Ascending aorta (tissue), 2 donors: ENCODE measurements at regions not wholly inside any gene's neighbourhood (a gene's known extent, or its start where the extent isn't known, plus 50 kb on each side); places are given as distances from the start of the nearest gene placed in this dataset.

Experiments used
- DNase-seq, 2 donors: peaks; one replicate each; pipeline ENCODE4 v3.0.0-alpha.2; 2019; ENCODE audit warnings: low spot score in 2 of 2
- H3K27ac ChIP-seq, 2 donors: fragments of 200-600 bp; sonication (generic); one replicate each; pipeline ENCODE4 v1.5.1; 2016 to 2017; ENCODE audit warnings: mild to moderate bottlenecking in 1 of 2
- H3K27me3 ChIP-seq: fragments of 200-600 bp; sonication (generic); one replicate; pipeline ENCODE4 v1.5.1; 2017
- H3K36me3 ChIP-seq, 2 donors: fragments of 200-600 bp; sonication (generic); one replicate each; pipeline ENCODE4 v1.5.1; 2016
- H3K4me1 ChIP-seq, 2 donors: fragments of 200-600 bp; sonication (generic); one replicate each; pipeline ENCODE4 v1.5.1; 2016 to 2017; ENCODE audit warnings: mild to moderate bottlenecking in 1 of 2
- H3K4me3 ChIP-seq, 2 donors: fragments of 200-600 bp; sonication (generic); one replicate each; pipeline ENCODE4 v1.5.1; 2016 to 2017; ENCODE audit warnings: mild to moderate bottlenecking in 1 of 2
- H3K9me3 ChIP-seq, 2 donors: fragments of 200-600 bp; sonication (generic); one replicate each; pipeline ENCODE4 v1.5.1; 2016
- intact Hi-C: fragments of 100-400 bp; cut with DNase I; formaldehyde crosslinking; loops from one replicate; pipeline ENCODE4 v1.15.1; 2023
- TF ChIP-seq, protein P1 (sequence below), 3 experiments: fragments of 200-600 bp in 2 of 3; fragments of 450-650 bp in 1 of 3; sonication (generic) in 2 of 3; IDR thresholded peaks; one replicate each; pipeline ENCODE4 v1.5.1; 2016 to 2019; ENCODE audit warnings: antibody characterized with exemption in 3 of 3, mild to moderate bottlenecking in 1 of 3, moderate library complexity in 1 of 3

DNA sequence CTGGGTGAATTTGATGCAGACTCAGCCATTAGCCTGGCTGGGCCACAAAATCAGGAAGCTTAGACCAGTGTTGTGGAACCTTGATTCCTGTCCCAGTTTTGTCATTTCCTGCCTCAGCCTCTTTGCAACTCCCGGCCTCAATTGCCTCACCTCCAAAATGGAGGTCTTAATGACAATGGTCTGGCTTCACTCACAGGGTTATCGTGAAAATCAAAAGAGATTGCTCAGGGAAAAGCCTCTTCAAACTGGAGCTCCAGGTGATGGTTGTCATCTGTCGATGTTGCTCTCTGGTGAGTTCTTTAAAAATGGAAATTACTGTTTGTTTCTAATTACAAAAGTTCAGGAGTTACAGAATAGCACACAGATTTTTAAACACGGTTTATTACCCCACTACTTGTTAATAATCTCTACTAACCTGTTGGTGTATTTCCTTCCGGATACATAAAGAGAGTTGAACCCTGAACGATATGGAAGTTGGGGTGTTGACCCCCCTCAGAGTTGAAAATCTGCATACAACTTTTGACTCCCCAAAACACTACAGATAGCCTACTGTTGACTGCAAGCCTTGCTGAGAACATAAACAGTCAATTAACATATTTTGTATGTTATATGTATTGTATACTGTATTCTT lies 109.9 kb upstream of the CPEB4 start:
- TF ChIP-seq, protein P1, sequence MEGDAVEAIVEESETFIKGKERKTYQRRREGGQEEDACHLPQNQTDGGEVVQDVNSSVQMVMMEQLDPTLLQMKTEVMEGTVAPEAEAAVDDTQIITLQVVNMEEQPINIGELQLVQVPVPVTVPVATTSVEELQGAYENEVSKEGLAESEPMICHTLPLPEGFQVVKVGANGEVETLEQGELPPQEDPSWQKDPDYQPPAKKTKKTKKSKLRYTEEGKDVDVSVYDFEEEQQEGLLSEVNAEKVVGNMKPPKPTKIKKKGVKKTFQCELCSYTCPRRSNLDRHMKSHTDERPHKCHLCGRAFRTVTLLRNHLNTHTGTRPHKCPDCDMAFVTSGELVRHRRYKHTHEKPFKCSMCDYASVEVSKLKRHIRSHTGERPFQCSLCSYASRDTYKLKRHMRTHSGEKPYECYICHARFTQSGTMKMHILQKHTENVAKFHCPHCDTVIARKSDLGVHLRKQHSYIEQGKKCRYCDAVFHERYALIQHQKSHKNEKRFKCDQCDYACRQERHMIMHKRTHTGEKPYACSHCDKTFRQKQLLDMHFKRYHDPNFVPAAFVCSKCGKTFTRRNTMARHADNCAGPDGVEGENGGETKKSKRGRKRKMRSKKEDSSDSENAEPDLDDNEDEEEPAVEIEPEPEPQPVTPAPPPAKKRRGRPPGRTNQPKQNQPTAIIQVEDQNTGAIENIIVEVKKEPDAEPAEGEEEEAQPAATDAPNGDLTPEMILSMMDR (IDR thresholded peaks at IDR 0.05) = no peak
- no peak for DNase-seq
- no peaks in the 10 kb centered on the region for H3K36me3 ChIP-seq
- H3K27me3 ChIP-seq = no peaks in the 10 kb centered on the region
- intact Hi-C loops = no loop called here
- H3K27ac ChIP-seq = no peak overlapping the region
- no peak overlapping the region for H3K4me3 ChIP-seq
- H3K4me1 ChIP-seq = peaks cover 4 to 16% of the 10 kb centered on the region in 2 donors
- no peaks in the 10 kb centered on the region for H3K9me3 ChIP-seq

DNA sequence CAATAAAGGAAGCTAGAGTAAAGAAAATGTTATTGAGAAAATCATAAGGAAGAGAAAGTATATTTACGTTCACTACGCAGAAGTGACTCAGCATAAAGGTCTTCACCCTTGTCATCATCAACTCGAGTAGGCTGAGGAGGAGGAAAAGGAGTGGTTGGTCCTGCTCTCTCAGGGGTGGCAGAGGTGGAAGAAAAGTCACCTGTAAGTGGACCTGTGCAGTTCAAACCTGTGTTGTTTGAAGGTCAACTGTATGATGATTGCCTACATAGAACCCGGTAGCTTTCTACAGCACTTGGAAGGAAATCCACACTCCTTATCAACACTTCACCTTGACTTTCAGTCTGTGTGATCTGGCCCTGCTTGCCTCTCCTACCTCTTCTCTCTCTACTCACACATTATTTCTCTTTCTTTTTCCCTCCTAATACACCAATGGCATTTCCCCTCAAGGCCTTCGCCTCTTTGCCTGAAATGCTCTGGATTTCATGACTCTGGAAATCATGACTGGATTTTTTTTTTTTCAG lies 109.3 kb upstream of the CPEB4 start:
- no peak for DNase-seq
- no peaks in the 10 kb centered on the region for H3K27me3 ChIP-seq
- intact Hi-C loops = no loop called here
- no peaks in the 10 kb centered on the region for H3K9me3 ChIP-seq
- TF ChIP-seq, protein P1 (IDR thresholded peaks at IDR 0.05) = no peak
- H3K4me3 ChIP-seq = no peak overlapping the region
- H3K27ac ChIP-seq = no peak overlapping the region
- peaks cover 4 to 16% of the 10 kb centered on the region in 2 donors for H3K4me1 ChIP-seq
- no peaks in the 10 kb centered on the region for H3K36me3 ChIP-seq

DNA sequence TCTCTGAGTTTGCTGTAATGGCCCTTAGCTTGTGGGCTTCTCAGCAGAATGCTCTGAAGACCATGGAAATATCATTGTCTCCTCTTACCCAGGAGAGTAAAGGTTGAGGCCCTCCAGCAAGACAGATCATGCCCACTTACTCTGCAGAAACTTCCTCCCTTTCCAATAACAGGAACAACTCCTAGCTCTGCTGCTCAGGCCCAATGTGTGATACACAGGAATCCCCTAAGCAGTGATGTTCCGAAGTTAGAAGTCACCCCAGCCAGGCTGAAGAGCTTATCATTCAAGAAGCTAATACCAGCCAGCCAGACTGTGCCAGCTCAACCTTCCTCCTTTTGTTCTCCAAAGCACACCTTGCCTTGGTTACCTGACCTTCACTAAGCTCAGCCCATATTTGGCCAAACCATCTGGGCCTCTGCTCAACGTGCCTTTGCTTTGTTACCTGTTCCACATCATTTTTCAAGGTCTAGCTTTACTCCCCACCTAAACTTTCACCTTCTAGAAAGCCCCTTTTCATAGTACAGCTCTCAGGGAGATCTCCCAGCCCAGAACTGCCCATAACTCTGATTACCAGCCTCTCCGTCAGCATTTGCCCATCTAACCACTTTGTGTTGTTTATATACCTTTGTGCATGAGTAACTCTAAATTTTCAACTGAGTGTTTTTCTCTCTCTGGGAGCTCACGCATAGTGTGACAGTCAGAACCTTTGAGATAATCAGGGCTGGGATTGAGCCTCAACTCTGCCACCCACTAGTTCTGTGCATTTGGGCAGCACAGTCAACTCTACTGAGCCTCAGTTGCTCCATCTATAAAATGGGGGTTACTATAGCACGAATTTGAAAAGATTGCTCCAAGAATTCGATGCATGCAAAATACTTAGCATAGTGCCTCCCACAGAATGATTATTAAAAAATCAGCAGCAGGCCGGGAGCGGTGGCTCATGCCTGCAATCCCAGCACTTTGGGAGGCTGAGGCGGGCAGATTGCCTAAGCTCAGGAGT lies 107.6 kb upstream of the CPEB4 start:
- no peak overlapping the region for H3K27ac ChIP-seq
- peaks cover 4 to 16% of the 10 kb centered on the region in 2 donors for H3K4me1 ChIP-seq
- TF ChIP-seq, protein P1 (IDR thresholded peaks at IDR 0.05) = no peak
- H3K36me3 ChIP-seq = no peaks in the 10 kb centered on the region
- DNase-seq = no peak
- H3K4me3 ChIP-seq = no peak overlapping the region
- no peaks in the 10 kb centered on the region for H3K27me3 ChIP-seq
- intact Hi-C loops = loop anchor here (5.0 kb wide), 2 partner anchors 77 to 107 kb away; partner anchors contain the start of gene CPEB4
- H3K9me3 ChIP-seq = no peaks in the 10 kb centered on the region

DNA sequence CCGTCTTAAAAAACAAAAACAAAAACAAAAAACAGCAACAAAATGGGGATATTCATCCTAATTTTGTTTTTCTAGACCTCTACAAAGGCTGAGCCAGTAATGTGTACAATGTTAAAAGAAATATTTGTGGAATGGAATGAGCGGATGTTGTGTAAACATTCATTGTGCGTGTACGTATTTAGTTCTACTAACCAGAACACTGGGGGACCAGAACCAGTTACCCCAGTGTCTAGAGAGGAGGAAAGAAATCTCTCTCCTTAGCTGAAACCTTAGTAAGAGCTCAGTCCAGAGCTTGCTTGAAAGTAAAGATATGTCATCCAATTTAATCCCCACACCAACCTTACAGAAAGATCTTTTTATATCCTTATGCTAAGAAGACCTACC lies 106.7 kb upstream of the CPEB4 start:
- Histone ChIP-seq H3K9me3 (no peaks in the 10 kb centered on the region), H3K4me1 (peaks cover 4 to 16% of the 10 kb centered on the region in 2 donors), H3K36me3 (no peaks in the 10 kb centered on the region), H3K27me3 (no peaks in the 10 kb centered on the region), H3K27ac (peak overlapping the region; percentile 63 to 72), H3K4me3 (no peak overlapping the region)
- DNase-seq = no peak
- intact Hi-C loops = loop anchor here (5.0 kb wide), 2 partner anchors 76 to 106 kb away; partner anchors contain the start of gene CPEB4
- TF ChIP-seq, protein P1 (IDR thresholded peaks at IDR 0.05) = no peak

DNA sequence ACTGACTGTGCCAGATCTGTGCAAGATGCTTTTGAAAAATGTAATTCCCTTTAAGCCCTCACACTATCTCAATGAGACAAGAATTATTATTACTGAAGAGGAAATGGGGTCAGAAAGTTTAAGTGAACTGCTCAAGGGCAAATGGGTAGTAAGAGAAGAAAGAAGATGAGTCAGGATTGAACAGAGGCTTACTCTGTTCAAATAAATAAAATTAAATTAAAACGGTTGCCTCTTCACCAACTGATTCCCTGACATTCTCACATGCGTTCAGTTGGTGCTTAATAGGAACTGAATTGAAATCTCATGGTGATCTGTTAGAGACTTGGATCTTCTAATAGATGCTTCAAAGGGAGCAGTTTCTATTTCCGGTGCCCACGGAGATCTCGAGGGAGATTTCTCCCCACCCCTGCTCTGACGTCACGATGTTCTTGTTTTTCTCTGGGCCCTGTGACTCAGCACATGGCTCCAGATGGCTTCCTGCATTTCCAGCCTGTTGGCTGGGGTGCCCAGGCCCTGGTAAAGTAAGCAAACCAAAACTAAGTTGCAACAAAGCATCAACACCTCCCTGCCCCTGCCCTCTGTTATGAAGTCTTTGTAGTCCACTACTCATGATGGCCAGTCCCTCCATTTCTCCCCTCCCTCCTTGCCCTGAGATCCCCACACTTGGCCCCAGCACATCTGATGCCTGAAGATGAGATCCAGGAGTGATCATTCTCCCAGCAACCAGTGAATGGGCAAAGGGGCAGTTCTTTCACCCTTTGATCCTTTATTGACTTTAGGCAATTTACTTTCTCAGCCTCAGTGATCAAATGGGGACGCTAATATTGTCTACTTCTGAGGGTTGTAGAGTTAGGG lies 106.1 kb upstream of the CPEB4 start:
- peak overlapping the region; percentile 65 to 72 for H3K27ac ChIP-seq
- H3K9me3 ChIP-seq = no peaks in the 10 kb centered on the region
- intact Hi-C loops = loop anchor here (5.0 kb wide), 2 partner anchors 75 to 105 kb away; partner anchors contain the start of gene CPEB4
- TF ChIP-seq, protein P1 (IDR thresholded peaks at IDR 0.05) = no peak
- H3K4me1 ChIP-seq = peaks cover 4 to 16% of the 10 kb centered on the region in 2 donors
- H3K4me3 ChIP-seq = no peak overlapping the region
- peak; percentile 78 to 94 for DNase-seq
- H3K36me3 ChIP-seq = no peaks in the 10 kb centered on the region
- H3K27me3 ChIP-seq = no peaks in the 10 kb centered on the region
